ENCODE measurements at regions not wholly inside any gene's neighbourhood (a gene's known extent, or its start where the extent isn't known, plus 50 kb on each side); places are given as distances from the start of the nearest gene placed in this dataset.
"Not testable (repeated sequence)": the region's sequence is repeated elsewhere in the genome, so short reads cannot be mapped to it uniquely, and the experiment has no call there.

DNA sequence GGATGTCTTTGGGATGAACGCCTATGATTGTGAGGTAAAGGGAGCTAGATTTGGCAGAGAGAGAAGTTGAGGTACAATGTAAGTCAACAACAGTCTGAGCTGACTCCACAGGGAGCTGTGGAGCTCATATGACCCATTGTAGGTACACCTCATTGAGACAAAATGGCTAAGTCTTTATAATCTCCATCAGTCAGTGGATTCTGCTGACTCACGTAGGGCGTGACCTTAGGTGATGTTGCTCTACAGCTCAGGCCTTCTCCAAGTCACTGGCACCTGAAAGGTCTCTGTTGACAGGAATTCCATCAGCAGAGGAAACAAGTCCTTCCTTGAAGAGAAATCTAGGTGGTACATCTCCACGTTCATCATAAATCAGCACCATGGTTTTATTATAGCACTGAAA lies 118.2 kb upstream of the PRR16 start:
- Histone ChIP-seq H2BK15ac (ENCODE audit: low read depth, low read length) (no peak overlapping the region), H3K27ac (ENCODE audit: insufficient read depth, low read length) (no peak overlapping the region), H2BK120ac (ENCODE audit: low read depth, low read length) (no peak overlapping the region), H3K27me3 (ENCODE audit: control insufficient read depth, insufficient read depth, low read length) (no peaks in the 10 kb centered on the region), H3K14ac (replicated peaks; ENCODE audit: low read depth, low read length) (no peak overlapping the region), H3K56ac (ENCODE audit: extremely low read depth, insufficient read depth, low read length) (no peak overlapping the region), H3K9ac (ENCODE audit: low read depth, low read length) (no peak overlapping the region), H2AK9ac (replicated peaks; ENCODE audit: low read depth, low read length, poor library complexity) (no peak overlapping the region), H3K4me2 (ENCODE audit: low read depth, low read length) (no peak overlapping the region), H2BK20ac (ENCODE audit: low read depth, low read length) (no peak overlapping the region), H4K91ac (ENCODE audit: insufficient read depth, low read depth, low read length) (no peak overlapping the region), H2BK5ac (ENCODE audit: low read depth, low read length, poor library complexity, severe bottlenecking) (no peak overlapping the region), H3K18ac (ENCODE audit: low read depth, low read length) (no peak overlapping the region), H2AFZ (replicated peaks; ENCODE audit: low read length, poor library complexity) (no peak overlapping the region), H3K36me3 (ENCODE audit: control insufficient read depth, insufficient read depth, low read length) (no peaks in the 10 kb centered on the region), H3K23ac (ENCODE audit: low read depth, low read length) (no peak overlapping the region), H4K5ac (ENCODE audit: low read depth, low read length) (no peak overlapping the region), H3K4me1 (ENCODE audit: control insufficient read depth, insufficient read depth, low read length) (no peaks in the 10 kb centered on the region), H3K4me3 (ENCODE audit: insufficient read depth, low read depth, low read length) (no peak overlapping the region), H4K20me1 (ENCODE audit: insufficient read depth, low read length) (no peaks in the 10 kb centered on the region), H2AK5ac (ENCODE audit: low read depth, low read length) (no peak overlapping the region), H3K79me1 (ENCODE audit: low read depth in 1 of 2, low read length in 2 of 2) (no peaks in the 10 kb centered on the region), H3K9me3 (ENCODE audit: control insufficient read depth, insufficient read depth, low read length) (peaks cover 2% of the 10 kb centered on the region), H3K4ac (ENCODE audit: low read depth, low read length) (no peak overlapping the region), H3K9me1 (ENCODE audit: insufficient read depth, low read length) (no peaks in the 10 kb centered on the region), H4K8ac (ENCODE audit: low read depth in 2 of 2, low read length in 2 of 2) (no peak overlapping the region)
- ATAC-seq (ENCODE audit: low read depth): no peak
- POLR2A ChIA-PET (ENCODE audit: unreplicated experiment): no interaction called here
- no CpG with 5 or more reads among the region's 4 CpGs for WGBS, 2 experiments (ENCODE audit: extremely low coverage in 2 of 2, insufficient read length in 1 of 2)
- BruUV-seq (replicated peaks): no TSS peak
- in situ Hi-C loops (cut with MboI; ENCODE audit: low sequenced_read_pairs): no loop called here
- no peak for DNase-seq
- CTCF ChIA-PET: no interaction called here
- intact Hi-C loops (cut with micrococcal nuclease): no loop called here
- TF ChIP-seq, protein P1, sequence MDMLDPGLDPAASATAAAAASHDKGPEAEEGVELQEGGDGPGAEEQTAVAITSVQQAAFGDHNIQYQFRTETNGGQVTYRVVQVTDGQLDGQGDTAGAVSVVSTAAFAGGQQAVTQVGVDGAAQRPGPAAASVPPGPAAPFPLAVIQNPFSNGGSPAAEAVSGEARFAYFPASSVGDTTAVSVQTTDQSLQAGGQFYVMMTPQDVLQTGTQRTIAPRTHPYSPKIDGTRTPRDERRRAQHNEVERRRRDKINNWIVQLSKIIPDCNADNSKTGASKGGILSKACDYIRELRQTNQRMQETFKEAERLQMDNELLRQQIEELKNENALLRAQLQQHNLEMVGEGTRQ (IDR thresholded peaks at IDR 0.05; ENCODE audit: low read depth, low read length): no peak
- TF ChIP-seq, protein P2, sequence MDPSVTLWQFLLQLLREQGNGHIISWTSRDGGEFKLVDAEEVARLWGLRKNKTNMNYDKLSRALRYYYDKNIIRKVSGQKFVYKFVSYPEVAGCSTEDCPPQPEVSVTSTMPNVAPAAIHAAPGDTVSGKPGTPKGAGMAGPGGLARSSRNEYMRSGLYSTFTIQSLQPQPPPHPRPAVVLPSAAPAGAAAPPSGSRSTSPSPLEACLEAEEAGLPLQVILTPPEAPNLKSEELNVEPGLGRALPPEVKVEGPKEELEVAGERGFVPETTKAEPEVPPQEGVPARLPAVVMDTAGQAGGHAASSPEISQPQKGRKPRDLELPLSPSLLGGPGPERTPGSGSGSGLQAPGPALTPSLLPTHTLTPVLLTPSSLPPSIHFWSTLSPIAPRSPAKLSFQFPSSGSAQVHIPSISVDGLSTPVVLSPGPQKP (IDR thresholded peaks at IDR 0.05; ENCODE audit: borderline replicate concordance, low read depth, low read length): no peak
- TF ChIP-seq RAD21 (IDR thresholded peaks at IDR 0.05; ENCODE audit: low read length) (no peak), CHD1 (IDR thresholded peaks at IDR 0.05; ENCODE audit: low read depth, low read length) (no peak), NFE2L2 (IDR thresholded peaks at IDR 0.05; ENCODE audit: low read depth, low read length) (no peak)
- dilution Hi-C loops (cut with HindIII; ENCODE audit: low sequenced_read_pairs, unreplicated experiment): no loop called here

DNA sequence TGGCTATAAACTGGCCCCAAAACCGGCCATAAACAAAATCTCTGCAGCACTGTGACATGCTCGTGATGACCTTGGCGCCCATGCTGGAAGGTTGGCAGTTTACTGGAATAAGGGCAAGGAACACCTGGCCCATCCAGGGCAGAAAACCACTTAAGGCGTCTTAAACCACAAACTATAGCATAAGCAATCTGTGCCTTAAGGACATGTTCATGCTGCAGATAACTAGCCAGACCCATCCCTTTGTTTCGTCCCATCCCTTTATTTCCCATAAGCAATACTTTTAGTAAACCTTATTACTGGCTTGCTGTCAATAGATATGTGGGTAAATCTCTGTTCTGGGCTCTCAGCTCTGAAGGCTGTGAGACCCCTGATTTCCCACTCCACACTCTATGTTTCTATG lies 113.0 kb upstream of the PRR16 start:
- H3K14ac ChIP-seq (replicated peaks; ENCODE audit: low read depth, low read length); H2BK15ac ChIP-seq (ENCODE audit: low read depth, low read length); H4K5ac ChIP-seq (ENCODE audit: low read depth, low read length); H3K79me1 ChIP-seq (ENCODE audit: low read depth in 1 of 2, low read length in 2 of 2); H3K27me3 ChIP-seq (ENCODE audit: control insufficient read depth, insufficient read depth, low read length); intact Hi-C loops (cut with micrococcal nuclease); H4K91ac ChIP-seq (ENCODE audit: insufficient read depth, low read depth, low read length); H2BK20ac ChIP-seq (ENCODE audit: low read depth, low read length); H3K9me1 ChIP-seq (ENCODE audit: insufficient read depth, low read length); H3K4me3 ChIP-seq (ENCODE audit: insufficient read depth, low read depth, low read length); CTCF ChIA-PET; H2BK120ac ChIP-seq (ENCODE audit: low read depth, low read length); H3K23ac ChIP-seq (ENCODE audit: low read depth, low read length); H4K8ac ChIP-seq (ENCODE audit: low read depth in 2 of 2, low read length in 2 of 2); H2AK5ac ChIP-seq (ENCODE audit: low read depth, low read length); H2AFZ ChIP-seq (replicated peaks; ENCODE audit: low read length, poor library complexity); H4K20me1 ChIP-seq (ENCODE audit: insufficient read depth, low read length); H2AK9ac ChIP-seq (replicated peaks; ENCODE audit: low read depth, low read length, poor library complexity); dilution Hi-C loops (cut with HindIII; ENCODE audit: low sequenced_read_pairs, unreplicated experiment); H3K9me3 ChIP-seq (ENCODE audit: control insufficient read depth, insufficient read depth, low read length); BruUV-seq (replicated peaks); H3K36me3 ChIP-seq (ENCODE audit: control insufficient read depth, insufficient read depth, low read length); H3K9ac ChIP-seq (ENCODE audit: low read depth, low read length); H3K27ac ChIP-seq (ENCODE audit: insufficient read depth, low read length); DNase-seq; H3K4me2 ChIP-seq (ENCODE audit: low read depth, low read length); in situ Hi-C loops (cut with MboI; ENCODE audit: low sequenced_read_pairs); H3K18ac ChIP-seq (ENCODE audit: low read depth, low read length); H3K4me1 ChIP-seq (ENCODE audit: control insufficient read depth, insufficient read depth, low read length); H3K4ac ChIP-seq (ENCODE audit: low read depth, low read length); H2BK5ac ChIP-seq (ENCODE audit: low read depth, low read length, poor library complexity, severe bottlenecking); H3K56ac ChIP-seq (ENCODE audit: extremely low read depth, insufficient read depth, low read length); ATAC-seq (ENCODE audit: low read depth); POLR2A ChIA-PET (ENCODE audit: unreplicated experiment): not testable (repeated sequence)
- WGBS, 2 experiments (ENCODE audit: extremely low coverage in 2 of 2, insufficient read length in 1 of 2): 81% methylated on average over 4 of the region's 5 CpGs; no CpG with 5 or more reads in 1 of the 2 experiments
